ENCODE measurements at regions not wholly inside any gene's neighbourhood (a gene's known extent, or its start where the extent isn't known, plus 50 kb on each side); places are given as distances from the start of the nearest gene placed in this dataset.

- no peak for TF ChIP-seq REST (IDR thresholded peaks at IDR 0.05; ENCODE audit: insufficient read depth in 1 of 2, low read depth in 2 of 2, low read length in 1 of 2)
- TF ChIP-seq CTCF (IDR thresholded peaks at IDR 0.05) = no peak
- TF ChIP-seq POLR2AphosphoS5 (IDR thresholded peaks at IDR 0.05; ENCODE audit: low read depth, low read length) = no peak
These were observed 266.4 kb upstream of the CDIN1 start for GRCh38 chr15:36313021-36313420.

Measured in Panc1 (cell line).